H1 (cell line): ENCODE measurements at regions not wholly inside any gene's neighbourhood (a gene's known extent, or its start where the extent isn't known, plus 50 kb on each side); places are given as distances from the start of the nearest gene placed in this dataset.

Source experiments
- CTCF ChIA-PET: fragments of 300-600 bp; sonication (Branson Sonifier 250); formaldehyde crosslinking; loops from one replicate; lab custom pipeline; 2021; ENCODE audit not compliant: partially characterized antibody; lab: Charles Lee
- POLR2A ChIA-PET: fragments of 300-600 bp; sonication (Branson Sonifier 250); formaldehyde crosslinking; loops from one replicate; lab custom pipeline; 2021; ENCODE audit warnings: inconsistent platforms; ENCODE audit not compliant: partially characterized antibody; lab: Charles Lee
- DNase-seq, 2 experiments: peaks; one replicate each; pipeline versions ENCODE4 v3.0.0 to v3.0.0-alpha.2; 2010 to 2022; ENCODE audit warnings: low spot score in 2 of 2, low read depth in 1 of 2, mixed read lengths in 1 of 2
- FAIRE-seq: peaks from 2 replicates; lab custom pipeline; 2011; peaks lifted over from hg19 to GRCh38; lab: Jason Lieb, UNC
- H2AFZ ChIP-seq: 2 replicates; pipeline ENCODE4 v1.8.1; 2012; ENCODE audit warnings: low read length, inconsistent platforms
- H2AK5ac ChIP-seq: 2 replicates; pipeline ENCODE4 v1.6.1; 2013; ENCODE audit warnings: low read depth, low read length
- H2BK120ac ChIP-seq: replicated peaks from 2 replicates; pipeline ENCODE3; 2013; ENCODE audit warnings: low read depth, low read length, inconsistent platforms
- H2BK12ac ChIP-seq: 2 replicates; pipeline ENCODE4 v1.6.1; 2013; ENCODE audit warnings: low read depth, low read length
- H2BK15ac ChIP-seq: 2 replicates; pipeline ENCODE4 v1.6.1; 2013; ENCODE audit warnings: low read length
- H2BK20ac ChIP-seq: 2 replicates; pipeline ENCODE4 v1.6.1; 2013; ENCODE audit warnings: low read length
- H2BK5ac ChIP-seq: 2 replicates; pipeline ENCODE4 v1.6.1; 2013; ENCODE audit warnings: low read depth, low read length
- H3K14ac ChIP-seq: 2 replicates; pipeline ENCODE4 v1.6.1; 2013; ENCODE audit warnings: inconsistent platforms; ENCODE audit not compliant: insufficient read length
- H3K18ac ChIP-seq: 2 replicates; pipeline ENCODE4 v1.6.1; 2013; ENCODE audit warnings: low read length; ENCODE audit errors: extremely low read depth
- H3K23ac ChIP-seq: 2 replicates; pipeline ENCODE4 v1.6.1; 2013; ENCODE audit warnings: inconsistent platforms; ENCODE audit not compliant: insufficient read length
- H3K23me2 ChIP-seq: 2 replicates; pipeline ENCODE4 v1.6.1; 2013; ENCODE audit warnings: low read depth, low read length
- H3K27ac ChIP-seq: 2 replicates; pipeline ENCODE4 v1.6.1; 2011; ENCODE audit warnings: low read depth, low read length, inconsistent platforms
- H3K27me3 ChIP-seq, 4 experiments: replicated peaks in 1 of 4; 1 replicate in 1 of 4; 2 replicates in 3 of 4; pipeline versions ENCODE4 v1.6.1 to v1.8.1; 2011 to 2013; ENCODE audit warnings: low read length in 3 of 4, mild to moderate bottlenecking in 3 of 4, inconsistent platforms in 2 of 4, mixed read lengths in 2 of 4, moderate library complexity in 1 of 4; ENCODE audit not compliant: control insufficient read depth in 3 of 4, insufficient read depth in 3 of 4; ENCODE audit errors: extremely low read depth in 1 of 4
- H3K36me3 ChIP-seq, 4 experiments: 2 replicates each; pipeline versions ENCODE4 v1.6.1 to v1.8.1; 2011 to 2013; ENCODE audit warnings: mild to moderate bottlenecking in 4 of 4, low read length in 3 of 4, moderate library complexity in 2 of 4, control low read depth in 1 of 4, inconsistent platforms in 1 of 4; ENCODE audit not compliant: insufficient read depth in 4 of 4, control insufficient read depth in 2 of 4
- H3K4ac ChIP-seq: replicated peaks from 2 replicates; pipeline ENCODE3; 2013; ENCODE audit warnings: low read length, low read depth, mixed read lengths, inconsistent platforms; ENCODE audit not compliant: insufficient read length
- H3K4me1 ChIP-seq, 4 experiments: replicated peaks in 1 of 4; 1 replicate in 1 of 4; 2 replicates in 3 of 4; pipeline versions ENCODE4 v1.6.1 to v1.8.1; 2011 to 2013; ENCODE audit warnings: low read length in 3 of 4, inconsistent platforms in 2 of 4, mixed read lengths in 1 of 4; ENCODE audit not compliant: insufficient read depth in 4 of 4, control insufficient read depth in 3 of 4
- H3K4me2 ChIP-seq, 2 experiments: 2 replicates each; pipeline versions ENCODE4 v1.6.1 to v1.8.1; 2011 to 2013; ENCODE audit warnings: low read depth in 2 of 2, low read length in 2 of 2, control low read depth in 1 of 2, inconsistent platforms in 1 of 2, mild to moderate bottlenecking in 1 of 2; ENCODE audit not compliant: insufficient read depth in 1 of 2
- H3K4me3 ChIP-seq, 4 experiments: fragments of 200-600, 300-600 bp in 1 of 4; sonication (generic), shearing (Covaris generic), sonication (Bioruptor Twin) in 1 of 4; 2 replicates each; pipeline versions ENCODE4 v1.5.1 to v1.8.1; 2011 to 2016; ENCODE audit warnings: low read length in 4 of 4, low read depth in 3 of 4, control low read depth in 2 of 4, inconsistent platforms in 2 of 4, mild to moderate bottlenecking in 2 of 4, mixed read lengths in 1 of 4, moderate library complexity in 1 of 4; ENCODE audit not compliant: insufficient read depth in 2 of 4; ENCODE audit errors: extremely low read depth in 1 of 4
- H3K56ac ChIP-seq: replicated peaks from 2 replicates; pipeline ENCODE3; 2013; ENCODE audit warnings: low read depth, mild to moderate bottlenecking, mixed read lengths, low read length, inconsistent platforms; ENCODE audit not compliant: insufficient read length
- H3K79me1 ChIP-seq: 2 replicates; pipeline ENCODE4 v1.6.1; 2013; ENCODE audit warnings: low read depth, low read length, control low read depth
- H3K79me2 ChIP-seq, 2 experiments: 2 replicates each; pipeline versions ENCODE4 v1.6.1 to v1.8.1; 2012 to 2013; ENCODE audit warnings: low read length in 2 of 2, mild to moderate bottlenecking in 2 of 2, inconsistent platforms in 1 of 2; ENCODE audit not compliant: insufficient read depth in 2 of 2, control insufficient read depth in 1 of 2
- H3K9ac ChIP-seq, 4 experiments: replicated peaks in 1 of 4; 1 replicate in 1 of 4; 2 replicates in 3 of 4; pipeline versions ENCODE4 v1.6.1 to v1.8.1; 2011 to 2013; ENCODE audit warnings: low read depth in 3 of 4, low read length in 3 of 4, control low read depth in 2 of 4, mild to moderate bottlenecking in 2 of 4, moderate library complexity in 2 of 4, inconsistent platforms in 1 of 4; ENCODE audit errors: extremely low read depth in 1 of 4
- H3K9me3 ChIP-seq, 2 experiments: 2 replicates each; pipeline versions ENCODE4 v1.6.1 to v1.8.1; 2012 to 2013; ENCODE audit warnings: mild to moderate bottlenecking in 2 of 2, moderate library complexity in 2 of 2, control low read depth in 1 of 2, inconsistent platforms in 1 of 2, low read depth in 1 of 2, low read length in 1 of 2, mixed read lengths in 1 of 2; ENCODE audit not compliant: insufficient read depth in 2 of 2
- H4K20me1 ChIP-seq, 2 experiments: replicated peaks in 1 of 2; 2 replicates each; pipeline versions ENCODE3 to v1.8.1; 2011 to 2013; ENCODE audit warnings: inconsistent platforms in 2 of 2, low read length in 2 of 2, mild to moderate bottlenecking in 1 of 2; ENCODE audit not compliant: insufficient read depth in 2 of 2, control insufficient read depth in 1 of 2
- H4K5ac ChIP-seq: 2 replicates; pipeline ENCODE4 v1.6.1; 2013; ENCODE audit warnings: low read length, low read depth, mixed read lengths, inconsistent platforms; ENCODE audit not compliant: insufficient read length
- H4K8ac ChIP-seq: 2 replicates; pipeline ENCODE4 v1.8.0; 2013; ENCODE audit warnings: mild to moderate bottlenecking, moderate library complexity, low read length, inconsistent platforms; ENCODE audit not compliant: insufficient read depth; ENCODE audit errors: extremely low read depth
- H4K91ac ChIP-seq: replicated peaks from 2 replicates; pipeline ENCODE3; 2013; ENCODE audit warnings: low read length, mixed read lengths, inconsistent platforms; ENCODE audit not compliant: insufficient read length
- CBX5 ChIP-seq: fragments of 300-800, 300-1000 bp; sonication (generic); IDR thresholded peaks from 2 replicates; pipeline ENCODE4 v1.7.1; 2016; ENCODE audit warnings: antibody characterized with exemption, low read length, low read depth
- EGR1 ChIP-seq: IDR thresholded peaks from 2 replicates; pipeline ENCODE4 v1.6.1; 2011; ENCODE audit warnings: low read depth, low read length, borderline replicate concordance
- KDM5A ChIP-seq: fragments of 200-600 bp; IDR thresholded peaks from 2 replicates; pipeline ENCODE4 v1.7.1; 2012; ENCODE audit warnings: mild to moderate bottlenecking, low read length, inconsistent platforms, mixed read lengths
- NRF1 ChIP-seq: IDR thresholded peaks from 2 replicates; pipeline ENCODE4 v1.6.1; 2011; ENCODE audit warnings: mild to moderate bottlenecking, low read depth, low read length, improper control_type of control experiment
- POLR2AphosphoS5 ChIP-seq: IDR thresholded peaks from 2 replicates; pipeline ENCODE4 v1.6.1; 2011; ENCODE audit warnings: low read depth, low read length
- RNF2 ChIP-seq: fragments of 200-900, 300-1000 bp; sonication (generic); IDR thresholded peaks from 2 replicates; pipeline ENCODE4 v1.7.1; 2016; ENCODE audit warnings: borderline replicate concordance, low read depth, mild to moderate bottlenecking, antibody characterized with exemption, low read length; ENCODE audit not compliant: poor library complexity, severe bottlenecking; ENCODE audit errors: missing control alignments
- SIN3A ChIP-seq, 2 experiments: IDR thresholded peaks in 1 of 2; conservative IDR thresholded peaks in 1 of 2; 2 replicates each; pipeline ENCODE4 v1.6.1; 2011 to 2012; ENCODE audit warnings: low read length in 2 of 2, improper control_type of control experiment in 1 of 2, low read depth in 1 of 2, mild to moderate bottlenecking in 1 of 2
- TAF1 ChIP-seq: IDR thresholded peaks from 2 replicates; pipeline ENCODE4 v1.6.1; 2011; ENCODE audit warnings: mild to moderate bottlenecking, low read depth, low read length
- TAF7 ChIP-seq: optimal IDR thresholded peaks from 2 replicates; pipeline ENCODE3; 2011; ENCODE audit warnings: low read depth, mild to moderate bottlenecking, inconsistent platforms, low read length, moderate library complexity, borderline replicate concordance
- TCF12 ChIP-seq: IDR thresholded peaks from 2 replicates; pipeline ENCODE4 v1.6.1; 2011; ENCODE audit warnings: low read depth, mild to moderate bottlenecking, low read length
- WGBS, 2 experiments: shearing (Covaris generic) in 1 of 2; methylation state at CpG; one replicate each; pipeline versions ENCODE4 v1.1.6 to v1.1.7; 2013 to 2015; ENCODE audit warnings: low lambda C conversion rate in 2 of 2, mixed read lengths in 2 of 2, inconsistent platforms in 1 of 2, low coverage in 1 of 2, missing lambda C conversion rate in 1 of 2; ENCODE audit not compliant: insufficient replicate concordance in 2 of 2, insufficient coverage in 1 of 2, insufficient read length in 1 of 2; ENCODE audit errors: extremely low coverage in 1 of 2, missing lambda C conversion rate in 1 of 2; 5-methylcytosine and 5-hydroxymethylcytosine counted together
- TF ChIP-seq, protein P1 (sequence below): IDR thresholded peaks from 2 replicates; pipeline ENCODE4 v1.6.1; 2012; ENCODE audit warnings: inconsistent platforms

DNA sequence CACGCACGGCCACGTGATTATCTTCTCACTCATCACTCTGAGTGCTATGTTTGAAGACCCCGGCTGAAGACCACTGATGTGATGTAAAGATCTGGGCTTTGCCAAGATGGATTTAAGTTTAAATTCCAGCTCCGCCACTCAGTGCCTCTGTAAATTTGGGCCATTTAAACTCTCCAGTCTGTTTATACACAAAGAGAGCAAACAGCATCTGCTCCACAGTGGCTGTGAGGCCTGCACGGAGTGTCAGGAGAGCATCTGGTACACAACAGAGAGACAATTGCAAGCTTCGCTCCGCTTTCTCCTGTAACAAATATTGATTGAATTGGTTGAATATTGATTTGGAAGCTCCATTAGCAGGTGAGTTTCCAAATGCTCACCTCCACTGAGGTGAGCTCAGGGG lies 80.5 kb upstream of the FRMD1 start:
- Histone ChIP-seq H2BK12ac (no peak overlapping the region), H3K4me3 (no peak overlapping the region), H2BK5ac (no peak overlapping the region), H3K79me1 (no peaks in the 10 kb centered on the region), H2BK120ac (no peak overlapping the region), H3K4me1 (peaks cover 4 to 11% (median 8%) of the 10 kb centered on the region in 4 experiments; a peak in 6 of 7 replicates), H3K4ac (no peak overlapping the region), H3K23me2 (no peaks in the 10 kb centered on the region; the same call in 1 of the 2 replicates), H3K27ac (no peak overlapping the region), H3K18ac (no peak overlapping the region), H4K5ac (no peak overlapping the region), H4K20me1 (no peaks in the 10 kb centered on the region), H2AK5ac (no peak overlapping the region), H3K79me2 (no peaks in the 10 kb centered on the region), H3K9ac (no peak overlapping the region), H4K91ac (no peak overlapping the region), H3K9me3 (no peaks in the 10 kb centered on the region), H3K56ac (no peak overlapping the region), H2AFZ (no peak overlapping the region), H3K23ac (no peak overlapping the region), H2BK15ac (no peak overlapping the region), H2BK20ac (no peak overlapping the region), H3K36me3 (no peaks in the 10 kb centered on the region), H4K8ac (no peak overlapping the region), H3K14ac (no peak overlapping the region), H3K27me3 (peaks cover 0 to 2% (median 0%) of the 10 kb centered on the region in 4 experiments; a peak in 1 of 7 replicates), H3K4me2 (no peak overlapping the region)
- ChIA-PET POLR2A (no interaction called here), CTCF (no interaction called here)
- WGBS, 2 experiments: 99% methylated on average over 8 of the region's 8 CpGs; no CpG with 5 or more reads in 1 of the 2 experiments
- no peak for TF ChIP-seq TAF1
- TF ChIP-seq TCF12: no peak
- TF ChIP-seq, protein P1, sequence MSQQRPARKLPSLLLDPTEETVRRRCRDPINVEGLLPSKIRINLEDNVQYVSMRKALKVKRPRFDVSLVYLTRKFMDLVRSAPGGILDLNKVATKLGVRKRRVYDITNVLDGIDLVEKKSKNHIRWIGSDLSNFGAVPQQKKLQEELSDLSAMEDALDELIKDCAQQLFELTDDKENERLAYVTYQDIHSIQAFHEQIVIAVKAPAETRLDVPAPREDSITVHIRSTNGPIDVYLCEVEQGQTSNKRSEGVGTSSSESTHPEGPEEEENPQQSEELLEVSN: no peak
- no peak for TF ChIP-seq SIN3A (conservative IDR thresholded peaks at IDR 0.05 in 1 of 2, IDR thresholded peaks at IDR 0.05 in 1 of 2; ENCODE audit: low read depth in 1 of 2, low read length in 2 of 2)
- no peak for TF ChIP-seq EGR1
- no peak for TF ChIP-seq POLR2AphosphoS5
- no peak for TF ChIP-seq NRF1
- no peak for TF ChIP-seq CBX5
- no peak for TF ChIP-seq RNF2
- no peak for TF ChIP-seq TAF7
- no peak for TF ChIP-seq KDM5A
- FAIRE-seq (no peak), DNase-seq (no peak)
